LNCaP clone FGC (cell line): ENCODE measurements at regions not wholly inside any gene's neighbourhood (a gene's known extent, or its start where the extent isn't known, plus 50 kb on each side); places are given as distances from the start of the nearest gene placed in this dataset.

Experiments used
- DNase-seq: peaks from one replicate; pipeline ENCODE4 v3.0.0-alpha.2; 2011; ENCODE audit warnings: low read depth
- H3K4me3 ChIP-seq: 2 replicates; pipeline ENCODE4 v1.5.1; 2011; ENCODE audit warnings: mild to moderate bottlenecking, low read depth, low read length, control low read depth
- TF ChIP-seq, protein P1 (sequence below): IDR thresholded peaks from 2 replicates; pipeline ENCODE4 v1.5.1; 2012; ENCODE audit warnings: mild to moderate bottlenecking; ENCODE audit not compliant: control insufficient read depth, insufficient read depth; ENCODE audit errors: extremely low read depth

GRCh38 chr11:115944596-115944995 is 440.4 kb upstream of the CADM1 start:
- no peak for DNase-seq
- no peak overlapping the region for H3K4me3 ChIP-seq
- TF ChIP-seq, protein P1, sequence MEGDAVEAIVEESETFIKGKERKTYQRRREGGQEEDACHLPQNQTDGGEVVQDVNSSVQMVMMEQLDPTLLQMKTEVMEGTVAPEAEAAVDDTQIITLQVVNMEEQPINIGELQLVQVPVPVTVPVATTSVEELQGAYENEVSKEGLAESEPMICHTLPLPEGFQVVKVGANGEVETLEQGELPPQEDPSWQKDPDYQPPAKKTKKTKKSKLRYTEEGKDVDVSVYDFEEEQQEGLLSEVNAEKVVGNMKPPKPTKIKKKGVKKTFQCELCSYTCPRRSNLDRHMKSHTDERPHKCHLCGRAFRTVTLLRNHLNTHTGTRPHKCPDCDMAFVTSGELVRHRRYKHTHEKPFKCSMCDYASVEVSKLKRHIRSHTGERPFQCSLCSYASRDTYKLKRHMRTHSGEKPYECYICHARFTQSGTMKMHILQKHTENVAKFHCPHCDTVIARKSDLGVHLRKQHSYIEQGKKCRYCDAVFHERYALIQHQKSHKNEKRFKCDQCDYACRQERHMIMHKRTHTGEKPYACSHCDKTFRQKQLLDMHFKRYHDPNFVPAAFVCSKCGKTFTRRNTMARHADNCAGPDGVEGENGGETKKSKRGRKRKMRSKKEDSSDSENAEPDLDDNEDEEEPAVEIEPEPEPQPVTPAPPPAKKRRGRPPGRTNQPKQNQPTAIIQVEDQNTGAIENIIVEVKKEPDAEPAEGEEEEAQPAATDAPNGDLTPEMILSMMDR = no peak

- TF ChIP-seq, protein P1 = no peak
- DNase-seq = no peak
- no peak overlapping the region for H3K4me3 ChIP-seq
Measured at GRCh38 chr11:115942011-115942410, 437.8 kb upstream of the CADM1 start.

DNA sequence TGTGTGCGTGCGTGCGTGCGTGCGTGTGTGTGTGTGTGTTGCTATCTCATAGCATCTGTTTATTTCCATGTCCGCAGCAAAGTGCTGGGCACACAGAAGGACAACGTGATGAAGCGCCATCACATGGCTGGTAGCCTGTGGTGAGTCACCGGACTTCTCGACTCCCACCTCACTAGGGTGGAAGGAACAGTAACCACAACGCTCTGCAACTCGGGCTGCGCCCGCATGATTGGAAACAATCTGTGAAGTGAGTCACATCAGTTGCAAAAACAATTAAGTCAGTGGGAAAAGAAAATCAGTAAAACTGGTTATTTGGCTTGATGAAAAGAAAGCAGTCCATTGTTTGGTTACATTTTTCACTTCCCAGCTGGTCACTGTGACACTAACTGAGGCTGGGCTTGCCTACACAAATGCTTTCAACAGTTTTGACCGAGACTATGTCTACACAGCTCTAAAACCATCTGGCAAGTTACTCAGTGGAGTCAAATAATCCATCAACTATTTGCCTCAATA is 437.3 kb upstream of the CADM1 start:
- no peak overlapping the region for H3K4me3 ChIP-seq
- no peak for DNase-seq
- TF ChIP-seq, protein P1 = no peak

DNA sequence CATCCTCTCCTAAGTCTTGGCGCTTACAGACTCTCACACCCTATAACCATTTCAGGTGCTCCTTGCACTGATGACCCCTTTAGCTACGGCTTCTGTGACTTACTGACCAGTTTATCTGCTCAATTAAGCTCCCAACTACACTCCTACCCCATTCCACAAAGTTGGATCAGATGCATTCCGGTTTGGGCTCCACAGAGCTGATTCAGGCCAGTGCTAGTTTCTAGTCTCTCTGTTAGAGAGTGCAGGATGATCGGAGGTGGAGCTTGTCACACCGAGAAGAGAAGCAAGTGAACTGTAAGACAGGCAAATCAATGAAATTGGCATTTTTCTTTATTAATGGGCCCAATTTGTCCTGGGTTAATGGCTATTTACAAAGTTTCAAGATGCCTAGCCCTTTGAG is 436.8 kb upstream of the CADM1 start:
- no peak overlapping the region for H3K4me3 ChIP-seq
- DNase-seq = no peak
- TF ChIP-seq, protein P1 = no peak

- H3K4me3 ChIP-seq = no peak overlapping the region
- no peak for DNase-seq
- TF ChIP-seq, protein P1 = no peak
Measured at GRCh38 chr11:115939731-115940421, 435.7 kb upstream of the CADM1 start.

DNA sequence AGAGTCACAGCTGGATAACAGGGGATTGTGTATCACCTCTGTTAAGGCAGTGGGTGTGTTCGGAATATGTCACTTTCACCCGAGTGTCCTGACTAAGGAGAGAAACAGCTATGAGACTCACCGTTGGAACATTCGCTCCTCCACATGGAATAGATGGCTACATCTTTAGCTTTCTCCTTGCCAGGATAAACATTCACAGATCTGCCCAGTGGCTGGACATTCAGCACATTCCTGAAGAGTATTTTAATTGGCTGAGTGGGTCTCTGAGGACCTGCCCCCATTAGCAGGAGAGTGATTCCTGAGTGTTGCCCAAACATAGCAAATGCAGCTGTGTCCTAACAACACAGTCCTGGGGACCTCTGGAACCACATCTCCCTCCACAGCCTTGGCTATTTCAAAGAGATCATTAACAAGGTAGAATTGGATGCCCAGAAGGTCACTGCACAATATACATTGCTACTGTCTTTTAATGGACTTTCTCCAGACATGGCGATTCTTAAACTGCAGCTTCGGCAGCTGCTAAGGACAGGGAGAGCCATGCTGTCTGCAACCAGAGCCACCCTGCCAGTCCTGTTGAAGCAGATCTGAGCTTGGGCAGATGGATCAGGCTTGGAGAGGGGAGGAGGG is 435.0 kb upstream of the CADM1 start:
- no peak overlapping the region for H3K4me3 ChIP-seq

More for the DNA sequence above, 435.0 kb upstream of the CADM1 start:
- no peak for DNase-seq
- TF ChIP-seq, protein P1 = no peak
